ENCODE measurements at regions not wholly inside any gene's neighbourhood (a gene's known extent, or its start where the extent isn't known, plus 50 kb on each side); places are given as distances from the start of the nearest gene placed in this dataset.

GRCh38 chr5:43997647-43998272 lies 391.5 kb downstream of the FGF10 start (continued):
- no peak for TF ChIP-seq KIAA2018 (CRISPR knock-in tag; IDR thresholded peaks at IDR 0.05; ENCODE audit: borderline replicate concordance)
- peak; percentile 34; the same call in 1 of the 2 replicates for TF ChIP-seq ZNF343 (CRISPR knock-in tag; IDR thresholded peaks at IDR 0.05)
- peak; percentile 98 for TF ChIP-seq HDAC2 (CRISPR knock-in tag; IDR thresholded peaks at IDR 0.05)
- TF ChIP-seq ONECUT2 (CRISPR knock-in tag; IDR thresholded peaks at IDR 0.05): no peak; the same call in 1 of the 2 replicates
- TF ChIP-seq, protein P1, sequence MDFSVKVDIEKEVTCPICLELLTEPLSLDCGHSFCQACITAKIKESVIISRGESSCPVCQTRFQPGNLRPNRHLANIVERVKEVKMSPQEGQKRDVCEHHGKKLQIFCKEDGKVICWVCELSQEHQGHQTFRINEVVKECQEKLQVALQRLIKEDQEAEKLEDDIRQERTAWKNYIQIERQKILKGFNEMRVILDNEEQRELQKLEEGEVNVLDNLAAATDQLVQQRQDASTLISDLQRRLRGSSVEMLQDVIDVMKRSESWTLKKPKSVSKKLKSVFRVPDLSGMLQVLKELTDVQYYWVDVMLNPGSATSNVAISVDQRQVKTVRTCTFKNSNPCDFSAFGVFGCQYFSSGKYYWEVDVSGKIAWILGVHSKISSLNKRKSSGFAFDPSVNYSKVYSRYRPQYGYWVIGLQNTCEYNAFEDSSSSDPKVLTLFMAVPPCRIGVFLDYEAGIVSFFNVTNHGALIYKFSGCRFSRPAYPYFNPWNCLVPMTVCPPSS (IDR thresholded peaks at IDR 0.05): no peak
- TF ChIP-seq, protein P2, sequence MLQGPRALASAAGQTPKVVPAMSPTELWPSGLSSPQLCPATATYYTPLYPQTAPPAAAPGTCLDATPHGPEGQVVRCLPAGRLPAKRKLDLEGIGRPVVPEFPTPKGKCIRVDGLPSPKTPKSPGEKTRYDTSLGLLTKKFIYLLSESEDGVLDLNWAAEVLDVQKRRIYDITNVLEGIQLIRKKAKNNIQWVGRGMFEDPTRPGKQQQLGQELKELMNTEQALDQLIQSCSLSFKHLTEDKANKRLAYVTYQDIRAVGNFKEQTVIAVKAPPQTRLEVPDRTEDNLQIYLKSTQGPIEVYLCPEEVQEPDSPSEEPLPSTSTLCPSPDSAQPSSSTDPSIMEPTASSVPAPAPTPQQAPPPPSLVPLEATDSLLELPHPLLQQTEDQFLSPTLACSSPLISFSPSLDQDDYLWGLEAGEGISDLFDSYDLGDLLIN (CRISPR knock-in tag; IDR thresholded peaks at IDR 0.05; ENCODE audit: borderline replicate concordance): no peak
- no peak for TF ChIP-seq RFX5 (IDR thresholded peaks at IDR 0.05; ENCODE audit: low read depth, low read length)
- TF ChIP-seq ZNF670 (CRISPR knock-in tag; IDR thresholded peaks at IDR 0.05; ENCODE audit: borderline replicate concordance): peak; percentile 93; the same call in 1 of the 2 replicates
- no peak for TF ChIP-seq ZFP36L2 (CRISPR knock-in tag; IDR thresholded peaks at IDR 0.05)
- TF ChIP-seq, protein P3, sequence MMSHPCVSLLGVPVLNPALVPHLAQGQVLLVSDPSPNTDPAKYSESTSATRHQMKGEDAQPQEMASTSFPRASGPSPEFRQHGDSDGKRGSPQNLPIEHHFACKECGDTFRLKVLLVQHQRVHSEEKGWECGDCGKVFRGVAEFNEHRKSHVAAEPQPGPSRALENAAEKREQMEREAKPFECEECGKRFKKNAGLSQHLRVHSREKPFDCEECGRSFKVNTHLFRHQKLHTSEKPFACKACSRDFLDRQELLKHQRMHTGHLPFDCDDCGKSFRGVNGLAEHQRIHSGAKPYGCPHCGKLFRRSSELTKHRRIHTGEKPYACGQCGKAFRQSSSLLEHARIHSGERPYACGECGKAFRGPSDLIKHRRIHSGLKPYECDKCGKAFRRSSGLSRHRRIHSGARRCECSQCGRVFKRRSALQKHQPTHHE (CRISPR knock-in tag; IDR thresholded peaks at IDR 0.05; ENCODE audit: borderline replicate concordance): no peak
- no peak for TF ChIP-seq ZFYVE20 (CRISPR knock-in tag; IDR thresholded peaks at IDR 0.05; ENCODE audit: borderline replicate concordance, low read depth)
- TF ChIP-seq KDM2A (CRISPR knock-in tag; IDR thresholded peaks at IDR 0.05; ENCODE audit: borderline replicate concordance, low read depth): peak; percentile 65; the same call in 1 of the 2 replicates
- no peak for TF ChIP-seq NFE2L2 (IDR thresholded peaks at IDR 0.05; ENCODE audit: low read length)
- TF ChIP-seq, protein P4, sequence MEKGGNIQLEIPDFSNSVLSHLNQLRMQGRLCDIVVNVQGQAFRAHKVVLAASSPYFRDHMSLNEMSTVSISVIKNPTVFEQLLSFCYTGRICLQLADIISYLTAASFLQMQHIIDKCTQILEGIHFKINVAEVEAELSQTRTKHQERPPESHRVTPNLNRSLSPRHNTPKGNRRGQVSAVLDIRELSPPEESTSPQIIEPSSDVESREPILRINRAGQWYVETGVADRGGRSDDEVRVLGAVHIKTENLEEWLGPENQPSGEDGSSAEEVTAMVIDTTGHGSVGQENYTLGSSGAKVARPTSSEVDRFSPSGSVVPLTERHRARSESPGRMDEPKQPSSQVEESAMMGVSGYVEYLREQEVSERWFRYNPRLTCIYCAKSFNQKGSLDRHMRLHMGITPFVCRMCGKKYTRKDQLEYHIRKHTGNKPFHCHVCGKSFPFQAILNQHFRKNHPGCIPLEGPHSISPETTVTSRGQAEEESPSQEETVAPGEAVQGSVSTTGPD (CRISPR knock-in tag; IDR thresholded peaks at IDR 0.05): peak; percentile 88
- TF ChIP-seq ZNF326 (CRISPR knock-in tag; IDR thresholded peaks at IDR 0.05; ENCODE audit: borderline replicate concordance): no peak
- TF ChIP-seq ZFAT (CRISPR knock-in tag; conservative IDR thresholded peaks at IDR 0.05): no peak

All from HepG2 (cell line).